Lower leg skin (tissue), 3 donors: ENCODE measurements at regions not wholly inside any gene's neighbourhood (a gene's known extent, or its start where the extent isn't known, plus 50 kb on each side); places are given as distances from the start of the nearest gene placed in this dataset.
"Not testable (repeated sequence)": the region's sequence is repeated elsewhere in the genome, so short reads cannot be mapped to it uniquely, and the experiment has no call there.

Source experiments
- CTCF ChIP-seq, 3 donors: fragments of 450-650 bp; IDR thresholded peaks; one replicate each; pipeline ENCODE4 v1.5.1; 2016; ENCODE audit warnings: antibody characterized with exemption in 3 of 3, mild to moderate bottlenecking in 3 of 3, moderate library complexity in 2 of 3
- POLR2A ChIP-seq, 2 donors: fragments of 450-650 bp; IDR thresholded peaks; one replicate each; pipeline ENCODE4 v1.6.1; 2016 to 2017; ENCODE audit warnings: antibody characterized with exemption in 2 of 2, mild to moderate bottlenecking in 1 of 2, moderate library complexity in 1 of 2

DNA sequence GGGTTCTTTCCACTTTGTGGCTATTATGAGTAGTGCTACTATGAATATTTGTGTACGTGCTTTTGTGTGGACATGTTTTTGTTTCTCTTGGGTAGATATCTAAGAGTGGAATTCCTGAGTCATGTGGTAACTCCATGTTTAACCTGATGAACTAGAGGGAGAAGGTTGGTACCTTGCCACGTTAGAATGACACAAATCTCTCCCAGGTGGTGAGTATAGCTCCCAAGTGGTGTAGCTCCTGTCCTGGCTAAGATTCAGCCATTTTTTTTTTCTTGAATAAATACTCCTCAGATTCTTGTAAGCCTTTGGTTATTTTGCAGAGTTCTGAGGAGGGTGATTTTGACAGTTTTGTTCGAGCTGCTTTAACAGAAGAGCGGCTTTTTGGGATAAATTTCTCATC is 83.2 kb upstream of the DPP6 start:
- not testable (repeated sequence) for TF ChIP-seq POLR2A, CTCF (IDR thresholded peaks at IDR 0.05)
